WTC11 (cell line): ENCODE measurements at regions not wholly inside any gene's neighbourhood (a gene's known extent, or its start where the extent isn't known, plus 50 kb on each side); places are given as distances from the start of the nearest gene placed in this dataset.
A peak's percentile ranks its signal among the peaks of the same experiment; 100 is the strongest.

Experiments used
- ATAC-seq: fragments of 200-7000 bp; cut with Tn5 transposase; 2 replicates; pipeline ENCODE4 v1.10.0; 2021; ENCODE audit warnings: mild to moderate bottlenecking, moderate library complexity
- CTCF ChIA-PET: fragments of 300-600 bp; sonication (Branson Sonifier 250); formaldehyde crosslinking; loops from one replicate; lab custom pipeline; 2021; ENCODE audit warnings: antibody characterized with exemption; lab: Charles Lee
- POLR2A ChIA-PET: fragments of 350-600 bp; sonication (Branson Sonifier 250); formaldehyde crosslinking; loops from one replicate; lab custom pipeline; 2021; ENCODE audit warnings: antibody characterized with exemption; lab: Charles Lee
- DNase-seq: peaks from one replicate; pipeline ENCODE4 v3.0.0; 2021; ENCODE audit warnings: low spot score
- H3K27ac Mint-ChIP-seq: 2 replicates; pipeline ENCODE4 v1.8.0; 2021; ENCODE audit warnings: mixed read lengths
- H3K27me3 Mint-ChIP-seq: 2 replicates; pipeline ENCODE4 v1.8.0; 2021; ENCODE audit warnings: low read depth, mild to moderate bottlenecking, moderate library complexity, mixed read lengths
- H3K36me3 Mint-ChIP-seq: 2 replicates; pipeline ENCODE4 v1.8.0; 2021; ENCODE audit warnings: mixed read lengths
- H3K4me1 Mint-ChIP-seq: 2 replicates; pipeline ENCODE4 v1.8.0; 2022; ENCODE audit warnings: mixed read lengths
- H3K4me3 Mint-ChIP-seq: 2 replicates; pipeline ENCODE4 v1.8.0; 2021; ENCODE audit warnings: mild to moderate bottlenecking, moderate library complexity, mixed read lengths
- H3K9me3 Mint-ChIP-seq: 2 replicates; pipeline ENCODE4 v1.8.0; 2021; ENCODE audit warnings: mixed read lengths
- ATF1 ChIP-seq: sonication (generic); formaldehyde crosslinking; IDR thresholded peaks from 2 replicates; pipeline ENCODE4 v1.8.1; 2023; ENCODE audit warnings: mild to moderate bottlenecking, moderate library complexity, missing genetic modification reagents
- GTF2I ChIP-seq: fragments of 250-450 bp; sonication (Bioruptor Pico); conservative IDR thresholded peaks from 2 replicates; pipeline ENCODE4 v1.4.0; 2021; ENCODE audit warnings: mild to moderate bottlenecking
- MXD4 ChIP-seq: fragments of 250-450 bp; sonication (Bioruptor Pico); IDR thresholded peaks from 2 replicates; pipeline ENCODE4 v1.8.0; 2021; ENCODE audit warnings: mild to moderate bottlenecking, moderate library complexity, borderline replicate concordance
- NFATC4 ChIP-seq: fragments of 250-450 bp; sonication (Bioruptor Pico); IDR thresholded peaks from 2 replicates; pipeline ENCODE4 v1.9.0; 2021; ENCODE audit warnings: mild to moderate bottlenecking
- SMAD4 ChIP-seq: sonication (generic); formaldehyde crosslinking; IDR thresholded peaks from 2 replicates; pipeline ENCODE4 v1.8.0; 2022; ENCODE audit warnings: mild to moderate bottlenecking, missing genetic modification reagents
- TCF7 ChIP-seq: sonication (generic); formaldehyde crosslinking; IDR thresholded peaks from 2 replicates; pipeline ENCODE4 v1.8.0; 2022; ENCODE audit warnings: mild to moderate bottlenecking, low read depth, missing genetic modification reagents, moderate library complexity
- USF1 ChIP-seq: sonication (generic); formaldehyde crosslinking; IDR thresholded peaks from 2 replicates; pipeline ENCODE4 v1.8.0; 2022; ENCODE audit warnings: mild to moderate bottlenecking, missing genetic modification reagents
- ZNF121 ChIP-seq: sonication (generic); formaldehyde crosslinking; IDR thresholded peaks from 2 replicates; pipeline ENCODE4 v1.8.0; 2023; ENCODE audit warnings: missing genetic modification reagents
- ZNF317 ChIP-seq: sonication (generic); formaldehyde crosslinking; IDR thresholded peaks from 2 replicates; pipeline ENCODE4 v1.8.1; 2023; ENCODE audit warnings: low read depth, mild to moderate bottlenecking, moderate library complexity, missing genetic modification reagents, borderline replicate concordance
- ZNF396 ChIP-seq: fragments of 250-450 bp; sonication (Bioruptor Pico); IDR thresholded peaks from 2 replicates; pipeline ENCODE4 v1.8.0; 2021; ENCODE audit warnings: mild to moderate bottlenecking, moderate library complexity, borderline replicate concordance
- ZSCAN18 ChIP-seq: fragments of 250-450 bp; sonication (Bioruptor Pico); IDR thresholded peaks from 2 replicates; pipeline ENCODE4 v2.1.2; 2022; ENCODE audit warnings: mild to moderate bottlenecking, moderate library complexity
- TF ChIP-seq, protein P1 (sequence below): sonication (generic); formaldehyde crosslinking; IDR thresholded peaks from 2 replicates; pipeline ENCODE4 v1.8.1; 2023; ENCODE audit warnings: mild to moderate bottlenecking, missing genetic modification reagents, moderate library complexity
- TF ChIP-seq, protein P2 (sequence below): sonication (generic); formaldehyde crosslinking; IDR thresholded peaks from 2 replicates; pipeline ENCODE4 v1.8.0; 2022; ENCODE audit warnings: mild to moderate bottlenecking, missing genetic modification reagents
- TF ChIP-seq, protein P3 (sequence below): sonication (generic); formaldehyde crosslinking; conservative IDR thresholded peaks from 2 replicates; pipeline ENCODE4 v1.8.1; 2023; ENCODE audit warnings: mild to moderate bottlenecking, low read depth, missing genetic modification reagents, moderate library complexity
- TF ChIP-seq, protein P4 (sequence below): sonication (generic); formaldehyde crosslinking; IDR thresholded peaks from 2 replicates; pipeline ENCODE4 v1.8.1; 2023; ENCODE audit warnings: mild to moderate bottlenecking, moderate library complexity, missing genetic modification reagents
- TF ChIP-seq, protein P5 (sequence below): sonication (generic); formaldehyde crosslinking; IDR thresholded peaks from 2 replicates; pipeline ENCODE4 v1.8.0; 2022; ENCODE audit warnings: missing genetic modification reagents
- TF ChIP-seq, protein P6 (sequence below): fragments of 200-600 bp; IDR thresholded peaks from 2 replicates; pipeline ENCODE4 v1.8.0; 2022; ENCODE audit warnings: antibody characterized with exemption

DNA sequence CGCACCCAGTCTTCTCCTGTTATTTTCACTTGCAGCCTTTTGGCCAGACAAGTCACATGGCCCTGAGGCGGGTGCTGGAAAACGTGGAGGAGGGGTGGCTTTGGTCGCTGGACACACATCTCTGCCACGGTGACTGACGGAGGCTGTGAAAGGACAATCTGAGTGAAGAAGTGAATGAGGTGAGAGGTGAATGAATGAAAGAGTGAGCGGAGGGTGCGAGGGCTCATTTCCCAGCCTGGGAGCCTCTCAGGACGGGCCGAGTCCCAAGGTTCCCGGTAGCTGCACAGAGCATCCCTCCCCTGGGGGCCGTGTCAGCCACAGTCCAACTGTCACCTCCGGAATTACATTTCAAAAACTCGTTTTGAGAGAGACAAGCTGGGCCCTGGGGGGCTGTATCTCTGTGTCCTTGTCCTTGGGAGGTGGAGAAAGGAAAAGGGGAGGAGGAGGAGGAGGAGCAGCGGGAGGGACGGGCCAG, 89.6 kb downstream of the UBIAD1 start:
- CTCF ChIA-PET = interaction anchor here (1.1 to 2.1 kb wide), 4 partner anchors 10 to 210 kb away, joined by 3 to 16 read pairs (median 6); no protein-coding TSS in a partner anchor
- H3K9me3 Mint-ChIP-seq = peaks cover 7% of the 10 kb centered on the region; the same call in 1 of the 2 replicates
- TF ChIP-seq TCF7 (CRISPR knock-in tag) (no peak), USF1 (CRISPR knock-in tag) (peak; percentile 24; the same call in 1 of the 2 replicates), NFATC4 (CRISPR knock-in tag) (no peak)
- TF ChIP-seq, protein P1, sequence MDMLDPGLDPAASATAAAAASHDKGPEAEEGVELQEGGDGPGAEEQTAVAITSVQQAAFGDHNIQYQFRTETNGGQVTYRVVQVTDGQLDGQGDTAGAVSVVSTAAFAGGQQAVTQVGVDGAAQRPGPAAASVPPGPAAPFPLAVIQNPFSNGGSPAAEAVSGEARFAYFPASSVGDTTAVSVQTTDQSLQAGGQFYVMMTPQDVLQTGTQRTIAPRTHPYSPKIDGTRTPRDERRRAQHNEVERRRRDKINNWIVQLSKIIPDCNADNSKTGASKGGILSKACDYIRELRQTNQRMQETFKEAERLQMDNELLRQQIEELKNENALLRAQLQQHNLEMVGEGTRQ = peak; percentile 57
- TF ChIP-seq, all 79 proteins: peak for 2
- Mint-ChIP-seq H3K27ac (peak overlapping the region; percentile 65; the same call in 1 of the 2 replicates), H3K27me3 (peaks cover 35% of the 10 kb centered on the region), H3K4me1 (peaks cover 40% of the 10 kb centered on the region), H3K36me3 (no peaks in the 10 kb centered on the region), H3K4me3 (no peak overlapping the region)
- DNase-seq = no peak
- no peak for ATAC-seq
- POLR2A ChIA-PET = interaction anchor here (0.5 kb wide), 1 partner anchor 24 kb away, joined by 3 read pairs; no protein-coding TSS in a partner anchor

GRCh38 chr1:11364170-11364569, 91.2 kb downstream of the UBIAD1 start:
- CTCF ChIA-PET = interaction anchor here (0.5 to 2.1 kb wide), 37 partner anchors 9 to 823 kb away, joined by 3 to 16 read pairs (median 4); partner anchors contain the start of genes DISP3, FBXO6, MTOR and UBIAD1
- POLR2A ChIA-PET = no interaction called here
- H3K27ac Mint-ChIP-seq = no peak overlapping the region
- H3K9me3 Mint-ChIP-seq = peaks cover 7% of the 10 kb centered on the region; the same call in 1 of the 2 replicates
- DNase-seq (peak; percentile 39), ATAC-seq (peak; percentile 55)
- H3K4me3 Mint-ChIP-seq = no peak overlapping the region
- no peaks in the 10 kb centered on the region for H3K36me3 Mint-ChIP-seq
- peaks cover 19% of the 10 kb centered on the region for H3K27me3 Mint-ChIP-seq
- peaks cover 26% of the 10 kb centered on the region for H3K4me1 Mint-ChIP-seq
- TF ChIP-seq MXD4 (no peak), SMAD4 (no peak), ZNF317 (CRISPR knock-in tag) (no peak), ZNF121 (no peak), ATF1 (no peak), GTF2I (no peak), ZNF396 (no peak), USF1 (CRISPR knock-in tag) (peak; percentile 78), ZSCAN18 (CRISPR knock-in tag) (0 out of 2 replicates have a peak, but pooled peaks have one; percentile 21)
- TF ChIP-seq, protein P1 = peak; percentile 80
- TF ChIP-seq, protein P2, sequence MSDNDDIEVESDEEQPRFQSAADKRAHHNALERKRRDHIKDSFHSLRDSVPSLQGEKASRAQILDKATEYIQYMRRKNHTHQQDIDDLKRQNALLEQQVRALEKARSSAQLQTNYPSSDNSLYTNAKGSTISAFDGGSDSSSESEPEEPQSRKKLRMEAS (CRISPR knock-in tag) = peak; percentile 43; the same call in 1 of the 2 replicates
- TF ChIP-seq, protein P3, sequence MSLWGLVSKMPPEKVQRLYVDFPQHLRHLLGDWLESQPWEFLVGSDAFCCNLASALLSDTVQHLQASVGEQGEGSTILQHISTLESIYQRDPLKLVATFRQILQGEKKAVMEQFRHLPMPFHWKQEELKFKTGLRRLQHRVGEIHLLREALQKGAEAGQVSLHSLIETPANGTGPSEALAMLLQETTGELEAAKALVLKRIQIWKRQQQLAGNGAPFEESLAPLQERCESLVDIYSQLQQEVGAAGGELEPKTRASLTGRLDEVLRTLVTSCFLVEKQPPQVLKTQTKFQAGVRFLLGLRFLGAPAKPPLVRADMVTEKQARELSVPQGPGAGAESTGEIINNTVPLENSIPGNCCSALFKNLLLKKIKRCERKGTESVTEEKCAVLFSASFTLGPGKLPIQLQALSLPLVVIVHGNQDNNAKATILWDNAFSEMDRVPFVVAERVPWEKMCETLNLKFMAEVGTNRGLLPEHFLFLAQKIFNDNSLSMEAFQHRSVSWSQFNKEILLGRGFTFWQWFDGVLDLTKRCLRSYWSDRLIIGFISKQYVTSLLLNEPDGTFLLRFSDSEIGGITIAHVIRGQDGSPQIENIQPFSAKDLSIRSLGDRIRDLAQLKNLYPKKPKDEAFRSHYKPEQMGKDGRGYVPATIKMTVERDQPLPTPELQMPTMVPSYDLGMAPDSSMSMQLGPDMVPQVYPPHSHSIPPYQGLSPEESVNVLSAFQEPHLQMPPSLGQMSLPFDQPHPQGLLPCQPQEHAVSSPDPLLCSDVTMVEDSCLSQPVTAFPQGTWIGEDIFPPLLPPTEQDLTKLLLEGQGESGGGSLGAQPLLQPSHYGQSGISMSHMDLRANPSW = no peak
- TF ChIP-seq, protein P4, sequence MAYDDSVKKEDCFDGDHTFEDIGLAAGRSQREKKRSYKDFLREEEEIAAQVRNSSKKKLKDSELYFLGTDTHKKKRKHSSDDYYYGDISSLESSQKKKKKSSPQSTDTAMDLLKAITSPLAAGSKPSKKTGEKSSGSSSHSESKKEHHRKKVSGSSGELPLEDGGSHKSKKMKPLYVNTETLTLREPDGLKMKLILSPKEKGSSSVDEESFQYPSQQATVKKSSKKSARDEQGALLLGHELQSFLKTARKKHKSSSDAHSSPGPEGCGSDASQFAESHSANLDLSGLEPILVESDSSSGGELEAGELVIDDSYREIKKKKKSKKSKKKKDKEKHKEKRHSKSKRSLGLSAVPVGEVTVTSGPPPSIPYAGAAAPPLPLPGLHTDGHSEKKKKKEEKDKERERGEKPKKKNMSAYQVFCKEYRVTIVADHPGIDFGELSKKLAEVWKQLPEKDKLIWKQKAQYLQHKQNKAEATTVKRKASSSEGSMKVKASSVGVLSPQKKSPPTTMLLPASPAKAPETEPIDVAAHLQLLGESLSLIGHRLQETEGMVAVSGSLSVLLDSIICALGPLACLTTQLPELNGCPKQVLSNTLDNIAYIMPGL (CRISPR knock-in tag) = 0 out of 2 replicates have a peak, but pooled peaks have one; percentile 15
- TF ChIP-seq, protein P5, sequence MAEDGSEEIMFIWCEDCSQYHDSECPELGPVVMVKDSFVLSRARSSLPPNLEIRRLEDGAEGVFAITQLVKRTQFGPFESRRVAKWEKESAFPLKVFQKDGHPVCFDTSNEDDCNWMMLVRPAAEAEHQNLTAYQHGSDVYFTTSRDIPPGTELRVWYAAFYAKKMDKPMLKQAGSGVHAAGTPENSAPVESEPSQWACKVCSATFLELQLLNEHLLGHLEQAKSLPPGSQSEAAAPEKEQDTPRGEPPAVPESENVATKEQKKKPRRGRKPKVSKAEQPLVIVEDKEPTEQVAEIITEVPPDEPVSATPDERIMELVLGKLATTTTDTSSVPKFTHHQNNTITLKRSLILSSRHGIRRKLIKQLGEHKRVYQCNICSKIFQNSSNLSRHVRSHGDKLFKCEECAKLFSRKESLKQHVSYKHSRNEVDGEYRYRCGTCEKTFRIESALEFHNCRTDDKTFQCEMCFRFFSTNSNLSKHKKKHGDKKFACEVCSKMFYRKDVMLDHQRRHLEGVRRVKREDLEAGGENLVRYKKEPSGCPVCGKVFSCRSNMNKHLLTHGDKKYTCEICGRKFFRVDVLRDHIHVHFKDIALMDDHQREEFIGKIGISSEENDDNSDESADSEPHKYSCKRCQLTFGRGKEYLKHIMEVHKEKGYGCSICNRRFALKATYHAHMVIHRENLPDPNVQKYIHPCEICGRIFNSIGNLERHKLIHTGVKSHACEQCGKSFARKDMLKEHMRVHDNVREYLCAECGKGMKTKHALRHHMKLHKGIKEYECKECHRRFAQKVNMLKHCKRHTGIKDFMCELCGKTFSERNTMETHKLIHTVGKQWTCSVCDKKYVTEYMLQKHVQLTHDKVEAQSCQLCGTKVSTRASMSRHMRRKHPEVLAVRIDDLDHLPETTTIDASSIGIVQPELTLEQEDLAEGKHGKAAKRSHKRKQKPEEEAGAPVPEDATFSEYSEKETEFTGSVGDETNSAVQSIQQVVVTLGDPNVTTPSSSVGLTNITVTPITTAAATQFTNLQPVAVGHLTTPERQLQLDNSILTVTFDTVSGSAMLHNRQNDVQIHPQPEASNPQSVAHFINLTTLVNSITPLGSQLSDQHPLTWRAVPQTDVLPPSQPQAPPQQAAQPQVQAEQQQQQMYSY (CRISPR knock-in tag) = no peak
- TF ChIP-seq, protein P6, sequence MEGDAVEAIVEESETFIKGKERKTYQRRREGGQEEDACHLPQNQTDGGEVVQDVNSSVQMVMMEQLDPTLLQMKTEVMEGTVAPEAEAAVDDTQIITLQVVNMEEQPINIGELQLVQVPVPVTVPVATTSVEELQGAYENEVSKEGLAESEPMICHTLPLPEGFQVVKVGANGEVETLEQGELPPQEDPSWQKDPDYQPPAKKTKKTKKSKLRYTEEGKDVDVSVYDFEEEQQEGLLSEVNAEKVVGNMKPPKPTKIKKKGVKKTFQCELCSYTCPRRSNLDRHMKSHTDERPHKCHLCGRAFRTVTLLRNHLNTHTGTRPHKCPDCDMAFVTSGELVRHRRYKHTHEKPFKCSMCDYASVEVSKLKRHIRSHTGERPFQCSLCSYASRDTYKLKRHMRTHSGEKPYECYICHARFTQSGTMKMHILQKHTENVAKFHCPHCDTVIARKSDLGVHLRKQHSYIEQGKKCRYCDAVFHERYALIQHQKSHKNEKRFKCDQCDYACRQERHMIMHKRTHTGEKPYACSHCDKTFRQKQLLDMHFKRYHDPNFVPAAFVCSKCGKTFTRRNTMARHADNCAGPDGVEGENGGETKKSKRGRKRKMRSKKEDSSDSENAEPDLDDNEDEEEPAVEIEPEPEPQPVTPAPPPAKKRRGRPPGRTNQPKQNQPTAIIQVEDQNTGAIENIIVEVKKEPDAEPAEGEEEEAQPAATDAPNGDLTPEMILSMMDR = peak; percentile 60
